AG10803 (cell line): ENCODE measurements at regions not wholly inside any gene's neighbourhood (a gene's known extent, or its start where the extent isn't known, plus 50 kb on each side); places are given as distances from the start of the nearest gene placed in this dataset.
"Not testable (repeated sequence)": the region's sequence is repeated elsewhere in the genome, so short reads cannot be mapped to it uniquely, and the experiment has no call there.

Experiments
- DNase-seq: peaks from one replicate; pipeline ENCODE4 v3.0.0; 2010; ENCODE audit warnings: low read depth
- H3K4me3 ChIP-seq: 2 replicates; pipeline ENCODE4 v1.5.1; 2011; ENCODE audit warnings: mild to moderate bottlenecking, low read length, control low read depth
- CTCF ChIP-seq: conservative IDR thresholded peaks from 2 replicates; pipeline ENCODE4 v1.5.1; 2011; ENCODE audit warnings: mild to moderate bottlenecking, low read length, control low read depth, inconsistent platforms

- no peak for DNase-seq
- H3K4me3 ChIP-seq, result no peak overlapping the region
- no peak for TF ChIP-seq CTCF
Observed at GRCh38 chr1:189803364-189803763, 674.3 kb downstream of the BRINP3 start.

GRCh38 chr1:189804352-189804751 lies 673.3 kb downstream of the BRINP3 start:
- no peak overlapping the region for H3K4me3 ChIP-seq
- no peak for TF ChIP-seq CTCF

GRCh38 chr1:189805735-189806134 lies 671.9 kb downstream of the BRINP3 start:
- no peak for TF ChIP-seq CTCF
- DNase-seq, result no peak
- no peak overlapping the region for H3K4me3 ChIP-seq

More at GRCh38 chr1:189804352-189804751, 673.3 kb downstream of the BRINP3 start:
- no peak for DNase-seq

- DNase-seq, H3K4me3 ChIP-seq: not testable (repeated sequence)
Observed at GRCh38 chr1:189810639-189811038, 667.0 kb downstream of the BRINP3 start.

- H3K4me3 ChIP-seq, result no peak overlapping the region
- DNase-seq, result no peak
- TF ChIP-seq CTCF, result no peak
Observed at GRCh38 chr1:189811960-189812359, 665.7 kb downstream of the BRINP3 start.

- no peak overlapping the region for H3K4me3 ChIP-seq
- TF ChIP-seq CTCF, result no peak
- DNase-seq, result no peak
Observed at GRCh38 chr1:189816558-189816957, 661.1 kb downstream of the BRINP3 start.

GRCh38 chr1:189819751-189820150 lies 657.9 kb downstream of the BRINP3 start:
- TF ChIP-seq CTCF, result no peak
- no peak overlapping the region for H3K4me3 ChIP-seq
- DNase-seq, result no peak

- H3K4me3 ChIP-seq, result no peak overlapping the region
- TF ChIP-seq CTCF, result no peak
- no peak for DNase-seq
Observed at GRCh38 chr1:189821833-189822232, 655.8 kb downstream of the BRINP3 start.
